Retinal pigment epithelial cell (primary cell): ENCODE measurements at regions not wholly inside any gene's neighbourhood (a gene's known extent, or its start where the extent isn't known, plus 50 kb on each side); places are given as distances from the start of the nearest gene placed in this dataset.
"Not testable (repeated sequence)": the region's sequence is repeated elsewhere in the genome, so short reads cannot be mapped to it uniquely, and the experiment has no call there.

Source experiments
- DNase-seq: peaks from one replicate; pipeline ENCODE4 v3.0.0-alpha.2; 2010; ENCODE audit warnings: low read depth
- H3K4me3 ChIP-seq: 2 replicates; pipeline ENCODE4 v1.5.1; 2011; ENCODE audit warnings: mild to moderate bottlenecking, low read length, control low read depth, moderate library complexity
- TF ChIP-seq, protein P1 (sequence below): conservative IDR thresholded peaks from 2 replicates; pipeline ENCODE4 v1.5.1; 2011; ENCODE audit warnings: low read depth, low read length, control low read depth, inconsistent platforms

DNA sequence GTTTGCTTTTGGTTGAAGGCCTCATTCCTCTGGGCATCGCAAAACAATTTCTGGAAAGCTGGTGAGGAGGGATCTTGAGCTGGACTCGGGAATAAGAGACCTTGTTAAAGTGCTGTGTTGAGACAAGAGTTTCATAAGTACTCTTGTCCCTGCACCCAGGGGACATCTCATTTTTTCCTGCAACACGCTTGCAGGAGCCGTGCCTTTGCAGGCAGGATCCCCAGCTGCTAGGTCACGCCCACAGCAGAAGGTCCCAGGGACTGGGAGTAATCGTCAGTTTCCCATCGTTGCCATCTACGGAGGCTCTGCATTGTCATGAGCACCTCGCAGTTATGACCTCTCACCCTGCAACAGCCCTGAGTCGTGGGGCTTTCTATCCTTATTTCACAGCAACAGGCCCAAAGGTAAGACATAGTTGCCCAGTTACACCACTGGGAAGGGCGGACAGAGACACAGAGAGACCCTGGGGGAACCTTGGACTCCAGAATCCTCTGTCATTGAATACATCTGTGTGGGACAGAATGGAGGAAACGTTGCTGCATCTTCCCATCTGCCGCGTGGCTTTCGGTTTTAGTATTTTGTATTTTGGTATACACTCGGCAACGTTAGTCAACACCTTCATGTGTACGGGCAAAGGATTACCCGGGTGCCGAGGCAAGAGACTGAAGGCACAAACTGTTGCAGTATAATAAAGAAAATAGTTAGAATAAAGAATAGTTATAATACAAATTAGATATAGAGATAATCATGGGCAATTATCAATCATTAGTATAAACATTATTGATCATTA is 60.4 kb upstream of the DMRTB1 start:
- H3K4me3 ChIP-seq, result no peak overlapping the region
- no peak for DNase-seq
- TF ChIP-seq, protein P1, sequence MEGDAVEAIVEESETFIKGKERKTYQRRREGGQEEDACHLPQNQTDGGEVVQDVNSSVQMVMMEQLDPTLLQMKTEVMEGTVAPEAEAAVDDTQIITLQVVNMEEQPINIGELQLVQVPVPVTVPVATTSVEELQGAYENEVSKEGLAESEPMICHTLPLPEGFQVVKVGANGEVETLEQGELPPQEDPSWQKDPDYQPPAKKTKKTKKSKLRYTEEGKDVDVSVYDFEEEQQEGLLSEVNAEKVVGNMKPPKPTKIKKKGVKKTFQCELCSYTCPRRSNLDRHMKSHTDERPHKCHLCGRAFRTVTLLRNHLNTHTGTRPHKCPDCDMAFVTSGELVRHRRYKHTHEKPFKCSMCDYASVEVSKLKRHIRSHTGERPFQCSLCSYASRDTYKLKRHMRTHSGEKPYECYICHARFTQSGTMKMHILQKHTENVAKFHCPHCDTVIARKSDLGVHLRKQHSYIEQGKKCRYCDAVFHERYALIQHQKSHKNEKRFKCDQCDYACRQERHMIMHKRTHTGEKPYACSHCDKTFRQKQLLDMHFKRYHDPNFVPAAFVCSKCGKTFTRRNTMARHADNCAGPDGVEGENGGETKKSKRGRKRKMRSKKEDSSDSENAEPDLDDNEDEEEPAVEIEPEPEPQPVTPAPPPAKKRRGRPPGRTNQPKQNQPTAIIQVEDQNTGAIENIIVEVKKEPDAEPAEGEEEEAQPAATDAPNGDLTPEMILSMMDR, result no peak

DNA sequence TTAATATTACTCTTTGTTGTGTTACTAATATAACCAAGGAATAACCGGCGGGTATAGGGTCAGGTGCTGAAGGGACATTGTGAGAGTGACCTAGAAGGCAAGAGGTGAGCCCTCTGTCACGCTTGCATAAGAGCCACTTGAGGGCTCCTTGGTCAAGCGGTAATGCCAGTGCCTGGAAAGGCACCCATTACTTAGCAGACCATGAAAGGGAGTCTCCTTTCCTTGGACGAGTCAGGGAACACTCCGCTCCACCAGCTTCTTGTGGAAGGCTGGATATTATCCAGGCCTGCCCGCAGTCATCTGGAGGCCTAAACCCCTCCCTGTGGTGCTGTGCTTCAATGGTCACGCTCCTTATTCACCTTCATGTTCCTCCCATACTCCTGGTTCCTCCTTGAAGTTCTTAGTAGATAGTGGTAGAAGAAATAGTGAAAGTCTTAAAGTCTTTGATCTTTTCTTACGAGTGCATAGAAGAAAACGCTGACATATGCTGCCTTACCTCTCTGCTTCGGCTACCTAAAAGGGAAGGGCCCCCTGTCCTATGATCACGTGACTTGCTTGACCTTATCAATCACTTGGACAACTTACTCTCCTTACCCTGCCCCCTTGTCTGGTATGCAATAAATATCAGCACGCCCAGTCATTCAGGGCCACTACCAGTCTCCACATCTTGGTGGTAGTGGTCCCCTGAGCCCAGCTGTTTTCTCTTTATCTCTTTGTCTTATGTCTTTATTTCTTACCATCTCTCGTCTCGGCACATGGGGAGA is 59.6 kb upstream of the DMRTB1 start:
- DNase-seq, H3K4me3 ChIP-seq: not testable (repeated sequence)

DNA sequence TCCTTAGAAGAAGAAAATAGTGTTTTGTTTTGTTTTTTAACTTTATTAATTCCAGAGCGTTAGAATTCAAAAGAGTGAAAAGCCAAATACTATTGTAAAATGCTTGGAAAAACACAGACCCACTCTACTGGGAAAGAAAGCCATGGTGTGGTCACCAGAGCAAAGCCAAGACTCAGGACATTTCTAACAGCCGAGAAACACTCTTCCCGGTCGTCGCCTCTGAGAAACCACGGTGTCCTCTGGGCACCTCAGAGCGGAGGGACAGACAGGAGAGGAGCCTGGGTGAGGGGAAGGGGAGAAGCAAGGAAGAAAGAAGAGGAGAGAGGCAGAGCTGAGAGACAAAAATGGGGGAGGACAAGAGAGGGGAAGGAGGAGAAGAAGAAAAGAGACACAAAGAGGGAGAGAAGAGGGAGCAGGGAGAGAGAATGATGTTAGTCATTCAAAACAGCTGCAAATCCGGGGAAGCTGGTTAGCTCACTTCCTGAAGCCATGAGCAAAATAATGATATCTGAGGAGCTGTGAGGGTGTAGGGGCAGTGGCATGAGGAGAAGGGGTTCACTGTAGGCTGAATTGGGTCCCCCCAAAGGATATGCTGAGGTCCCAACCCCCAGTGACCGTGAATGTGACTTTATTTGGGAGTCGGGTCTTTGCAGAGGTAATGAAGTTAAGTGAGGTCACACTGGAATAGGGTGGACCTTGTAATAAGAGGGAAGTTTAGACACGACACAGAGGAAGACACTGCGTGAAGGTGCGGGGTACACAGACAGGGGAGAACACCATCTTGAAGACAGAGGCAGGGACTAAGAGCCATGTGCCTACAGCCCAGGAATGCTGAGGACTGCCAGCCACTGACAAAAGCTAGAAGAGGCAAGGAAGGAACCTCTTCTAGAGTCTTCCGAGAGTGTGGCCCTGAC is 58.2 kb upstream of the DMRTB1 start:
- DNase-seq, result no peak
- TF ChIP-seq, protein P1, result no peak
- no peak overlapping the region for H3K4me3 ChIP-seq

DNA sequence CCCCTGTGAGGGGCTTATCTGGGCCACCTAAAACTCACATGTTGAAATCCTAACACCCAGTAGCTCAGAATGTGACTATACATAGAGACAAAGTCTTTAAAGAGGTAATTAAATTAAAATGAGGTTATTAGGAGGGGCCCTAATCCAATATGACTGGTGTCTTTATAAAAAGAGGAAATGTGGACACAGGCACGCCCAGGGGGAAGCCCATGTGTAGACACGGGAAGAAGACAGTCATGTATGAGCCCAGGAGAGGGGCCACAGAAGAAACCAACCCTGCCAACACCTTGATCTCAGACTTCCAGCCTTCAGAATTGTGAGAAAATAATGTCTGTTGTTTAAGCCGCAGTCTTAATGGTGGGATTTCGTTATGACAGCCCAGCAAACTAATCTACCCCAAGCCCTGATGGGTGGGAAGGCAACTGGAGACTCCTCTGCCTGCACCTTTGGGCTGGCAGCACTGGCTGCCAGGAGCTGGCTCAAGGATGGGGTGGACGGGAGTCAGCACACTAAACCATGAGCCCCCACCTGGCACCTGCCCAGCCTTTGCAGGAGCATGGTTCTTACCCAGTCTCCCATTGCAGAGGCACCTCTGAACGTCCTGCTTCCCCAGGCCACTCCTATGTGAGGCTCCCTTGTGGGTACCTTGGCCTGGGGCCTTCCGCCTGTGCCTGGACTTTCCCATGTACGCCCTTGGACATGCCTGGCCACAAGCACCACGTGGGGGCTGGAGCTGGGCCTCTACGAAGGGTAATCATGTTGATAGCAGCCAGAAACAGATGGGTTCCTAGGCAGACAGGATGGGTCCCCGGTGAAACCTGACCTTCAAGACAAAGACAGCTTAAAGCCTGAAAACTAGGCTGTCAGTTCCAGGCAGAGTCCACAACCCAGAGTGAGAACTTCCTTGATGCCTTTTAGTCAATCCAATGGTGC is 57.1 kb upstream of the DMRTB1 start:
- no peak for DNase-seq
- no peak overlapping the region for H3K4me3 ChIP-seq
- TF ChIP-seq, protein P1, result no peak

DNA sequence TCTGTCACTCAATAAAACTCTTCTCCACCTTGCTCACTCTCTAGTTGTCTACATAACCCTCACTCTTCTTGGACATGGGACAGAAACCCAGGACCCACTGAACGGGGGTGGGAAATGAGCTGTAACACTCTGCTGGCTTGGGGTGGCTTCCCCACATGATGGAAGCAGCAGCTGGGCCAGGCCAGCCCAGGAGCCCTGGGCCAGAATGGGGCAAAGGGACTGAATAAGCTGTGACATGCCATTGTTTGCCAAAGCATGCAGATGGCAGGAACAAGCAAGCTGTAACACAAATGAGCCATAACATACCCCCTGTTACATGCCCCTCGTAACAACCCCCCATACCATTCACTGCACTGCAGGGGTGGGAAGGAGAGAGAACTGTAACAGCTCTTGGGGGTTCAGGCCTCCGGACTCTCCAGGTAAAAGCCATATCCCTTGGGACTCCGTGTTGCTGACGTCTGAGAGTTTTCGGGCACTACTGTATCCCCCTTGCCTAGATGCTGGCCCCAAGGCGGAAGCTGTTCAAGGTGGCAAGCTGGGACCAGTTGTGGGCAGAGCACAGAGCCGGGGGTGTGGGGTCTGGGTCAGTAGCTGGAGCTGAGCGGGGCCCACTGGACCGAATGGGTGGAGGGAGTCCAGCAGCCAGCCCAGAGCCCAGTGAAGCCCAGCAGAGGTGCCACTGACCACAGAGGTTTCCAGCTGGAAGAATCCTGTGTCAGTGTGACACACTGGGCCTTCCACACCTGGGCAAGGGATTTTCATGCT is 56.1 kb upstream of the DMRTB1 start:
- DNase-seq, result no peak
- H3K4me3 ChIP-seq, result no peak overlapping the region
- TF ChIP-seq, protein P1, result no peak

DNA sequence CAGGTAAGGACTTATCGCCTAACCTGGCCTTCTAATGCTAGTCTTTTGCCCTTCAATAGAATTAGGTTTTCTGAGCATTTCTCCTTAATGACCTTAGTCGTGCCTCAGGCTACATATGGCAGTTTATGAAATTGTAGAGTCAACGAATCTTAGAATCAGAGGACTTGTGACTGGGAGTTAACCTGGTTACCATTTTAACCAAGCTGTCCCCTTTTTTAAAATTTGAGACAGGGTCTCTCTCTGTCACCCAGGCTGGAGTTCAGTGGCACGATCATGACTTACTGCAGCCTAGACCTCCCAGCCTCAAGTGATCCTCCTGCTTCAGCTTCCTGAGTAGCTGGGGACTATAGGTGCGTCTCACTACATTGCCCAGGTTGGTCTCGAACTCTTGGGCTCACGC is 53.5 kb upstream of the DMRTB1 start:
- H3K4me3 ChIP-seq, result no peak overlapping the region
- no peak for DNase-seq
- TF ChIP-seq, protein P1, result no peak
